NCI-H2171 treated with DMSO at 0.1 percent for 48 hours (cell line): ENCODE measurements at regions not wholly inside any gene's neighbourhood (a gene's known extent, or its start where the extent isn't known, plus 50 kb on each side); places are given as distances from the start of the nearest gene placed in this dataset.
"Not testable (repeated sequence)": the region's sequence is repeated elsewhere in the genome, so short reads cannot be mapped to it uniquely, and the experiment has no call there.

Experiments used
- DNase-seq: peaks from one replicate; lab custom pipeline; 2025; lab: John Stamatoyannopoulos, UW

- no peak for DNase-seq
These were observed 307.2 kb downstream of the HIVEP2 start for GRCh38 chr6:142637624-142638351.

DNA sequence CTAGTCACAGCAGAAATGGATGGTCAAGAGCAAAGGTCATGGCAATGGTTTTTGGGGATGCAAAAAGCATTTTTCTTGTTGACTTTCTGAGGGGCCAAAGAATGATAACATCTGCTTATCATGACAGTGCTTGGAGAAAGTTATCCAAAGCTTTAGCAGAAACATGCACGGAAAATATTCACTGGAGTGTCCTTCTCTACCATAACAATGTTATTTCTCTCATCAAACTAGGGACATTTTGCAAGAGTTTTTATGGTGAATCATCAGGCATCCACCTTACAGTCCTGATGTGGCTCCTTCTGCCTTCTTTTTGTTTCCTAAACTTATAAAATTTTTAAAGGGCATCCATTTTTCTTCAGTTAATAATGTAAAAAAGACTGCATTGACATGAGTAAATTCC, 302.3 kb downstream of the HIVEP2 start:
- no peak for DNase-seq

GRCh38 chr6:142644866-142645265, 300.1 kb downstream of the HIVEP2 start:
- no peak for DNase-seq

DNA sequence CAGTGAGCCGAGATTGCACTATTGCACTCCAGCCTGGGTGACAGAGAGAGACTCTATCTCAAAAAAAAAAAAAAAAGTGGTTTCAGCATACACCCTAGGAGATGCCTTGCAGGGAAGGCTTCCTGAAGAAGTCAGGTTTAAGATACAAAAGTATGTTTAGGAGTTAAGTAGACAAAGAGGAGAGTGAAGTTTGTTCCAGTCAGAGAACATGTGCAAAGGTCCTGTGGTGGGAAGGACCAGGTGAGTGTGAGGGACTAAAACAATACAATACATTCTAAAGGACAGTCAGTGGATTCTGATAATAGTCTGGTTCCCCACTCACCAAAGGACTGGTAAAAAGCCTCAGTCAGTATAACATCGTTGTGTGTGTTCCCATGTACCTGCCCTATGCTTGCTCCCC, 299.3 kb downstream of the HIVEP2 start:
- DNase-seq: no peak

DNA sequence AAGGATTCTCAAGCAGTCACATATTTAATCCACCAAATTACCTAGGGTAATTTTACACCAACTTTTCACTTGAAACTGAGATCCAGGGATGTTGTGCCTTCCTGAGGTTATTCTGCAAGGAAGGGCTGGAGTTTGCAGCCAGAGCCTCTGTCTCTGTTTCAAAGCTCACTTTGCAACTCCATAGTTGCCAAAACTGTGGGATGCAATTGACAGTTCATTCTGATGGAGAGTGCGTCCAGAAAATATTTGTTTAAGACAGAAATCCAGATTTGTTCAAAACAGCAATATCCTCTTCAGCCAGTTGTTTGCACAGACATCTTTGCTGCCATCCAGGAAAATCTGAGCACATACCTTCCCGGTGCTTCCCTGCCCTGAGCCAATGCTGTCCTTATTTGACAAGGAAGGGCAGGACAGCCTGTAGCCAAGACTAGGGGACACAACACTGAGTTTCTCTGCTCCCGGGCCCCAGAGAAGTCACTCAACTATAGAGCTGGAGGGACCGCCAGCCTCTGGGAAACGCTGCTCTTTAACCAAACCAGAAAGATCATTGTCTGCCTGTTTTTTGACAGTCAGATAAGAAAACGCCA, 297.4 kb downstream of the HIVEP2 start:
- DNase-seq: no peak

- no peak for DNase-seq
These were observed 296.9 kb downstream of the HIVEP2 start for GRCh38 chr6:142648036-142648451.

- DNase-seq: no peak
These were observed 296.4 kb downstream of the HIVEP2 start for GRCh38 chr6:142648526-142648925.

DNA sequence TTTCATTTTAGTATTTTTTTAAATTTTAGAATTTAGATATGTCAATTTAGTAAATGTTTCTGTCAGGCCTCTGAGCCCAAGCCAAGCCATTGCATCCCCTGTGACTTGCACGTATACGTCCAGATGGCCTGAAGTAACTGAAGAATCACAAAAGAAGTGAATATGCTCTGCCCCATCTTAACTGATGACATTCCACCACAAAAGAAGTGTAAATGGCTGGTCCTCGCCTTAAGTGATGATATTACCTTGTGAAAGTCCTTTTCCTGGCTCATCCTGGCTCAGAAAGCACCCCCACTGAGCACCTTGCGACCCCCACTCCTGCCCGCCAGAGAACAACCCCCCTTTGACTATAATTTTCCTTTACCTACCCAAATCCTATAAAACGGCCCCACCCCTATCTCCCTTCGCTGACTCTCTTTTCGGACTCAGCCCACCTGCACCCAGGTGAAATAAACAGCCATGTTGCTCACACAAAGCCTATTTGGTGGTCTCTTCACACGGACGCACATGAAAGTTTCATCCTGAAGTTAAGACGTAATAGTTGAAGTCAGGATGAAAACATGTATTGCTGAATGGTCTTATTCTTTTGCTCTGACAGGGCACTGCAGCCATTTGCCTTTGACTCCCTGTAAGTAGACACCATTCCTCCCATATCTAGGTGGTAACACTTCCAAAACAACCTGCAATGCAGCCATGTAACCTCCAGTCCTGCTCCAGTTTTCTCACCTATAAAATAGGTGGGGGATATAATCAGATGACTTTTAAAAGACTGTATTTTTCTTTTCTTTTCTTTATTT, 295.3 kb downstream of the HIVEP2 start:
- DNase-seq: not testable (repeated sequence)

GRCh38 chr6:142651384-142651783, 293.6 kb downstream of the HIVEP2 start:
- DNase-seq: no peak

DNA sequence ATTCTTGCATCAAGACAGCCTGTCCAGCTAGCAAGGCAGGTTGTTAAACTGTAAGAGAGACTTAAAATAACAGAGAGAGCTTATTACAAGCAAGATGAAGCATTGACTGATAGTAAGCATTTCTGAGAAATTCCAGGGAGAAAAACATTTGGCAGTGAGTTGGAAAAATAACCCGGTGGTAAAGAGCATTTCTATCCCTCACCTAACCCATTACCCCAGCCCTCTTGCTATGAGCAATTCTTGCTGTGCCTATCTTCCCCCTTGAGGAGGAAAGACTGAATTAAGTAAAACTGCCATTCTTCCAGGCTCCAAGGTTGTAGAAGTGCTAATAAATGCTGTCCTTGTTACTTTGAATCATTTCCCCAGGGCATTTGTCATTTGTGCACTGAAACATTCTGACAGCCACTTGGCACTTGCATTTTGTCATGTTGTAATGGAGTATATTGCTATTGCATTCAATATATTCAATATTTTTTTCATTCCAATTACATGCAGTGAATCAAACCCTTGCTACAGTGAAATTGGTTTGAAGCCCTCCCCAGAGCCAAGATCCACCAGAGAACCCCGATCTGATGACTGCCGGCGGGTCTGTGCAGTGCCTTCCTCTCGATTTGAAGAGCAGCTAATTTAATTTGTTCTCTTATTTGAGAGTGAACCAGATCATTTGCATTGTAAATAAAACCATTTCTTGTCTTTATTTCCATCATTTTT, 291.1 kb downstream of the HIVEP2 start:
- DNase-seq: no peak

DNA sequence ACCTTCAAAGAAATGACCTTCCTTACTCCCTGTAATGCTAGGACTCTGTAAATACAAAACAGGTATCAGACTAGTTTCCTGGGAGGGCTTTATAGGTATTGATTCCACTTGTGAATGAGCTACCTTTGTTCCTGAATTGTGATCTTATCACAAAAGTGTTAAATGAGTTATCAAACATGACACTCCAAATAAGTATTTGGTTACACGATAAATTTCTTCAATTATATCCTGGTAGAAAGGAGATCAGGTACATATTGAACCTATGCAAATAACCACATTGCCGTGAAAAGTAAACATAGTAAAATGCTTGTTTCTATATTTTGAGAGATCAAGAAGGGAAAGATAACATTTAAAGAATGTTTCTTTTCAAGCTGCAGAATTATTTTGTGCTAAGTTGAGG, 285.3 kb downstream of the HIVEP2 start:
- DNase-seq: no peak

- no peak for DNase-seq
These were observed 279.6 kb downstream of the HIVEP2 start for GRCh38 chr6:142665393-142665792.

- no peak for DNase-seq
These were observed 278.3 kb downstream of the HIVEP2 start for GRCh38 chr6:142666599-142667185.

DNA sequence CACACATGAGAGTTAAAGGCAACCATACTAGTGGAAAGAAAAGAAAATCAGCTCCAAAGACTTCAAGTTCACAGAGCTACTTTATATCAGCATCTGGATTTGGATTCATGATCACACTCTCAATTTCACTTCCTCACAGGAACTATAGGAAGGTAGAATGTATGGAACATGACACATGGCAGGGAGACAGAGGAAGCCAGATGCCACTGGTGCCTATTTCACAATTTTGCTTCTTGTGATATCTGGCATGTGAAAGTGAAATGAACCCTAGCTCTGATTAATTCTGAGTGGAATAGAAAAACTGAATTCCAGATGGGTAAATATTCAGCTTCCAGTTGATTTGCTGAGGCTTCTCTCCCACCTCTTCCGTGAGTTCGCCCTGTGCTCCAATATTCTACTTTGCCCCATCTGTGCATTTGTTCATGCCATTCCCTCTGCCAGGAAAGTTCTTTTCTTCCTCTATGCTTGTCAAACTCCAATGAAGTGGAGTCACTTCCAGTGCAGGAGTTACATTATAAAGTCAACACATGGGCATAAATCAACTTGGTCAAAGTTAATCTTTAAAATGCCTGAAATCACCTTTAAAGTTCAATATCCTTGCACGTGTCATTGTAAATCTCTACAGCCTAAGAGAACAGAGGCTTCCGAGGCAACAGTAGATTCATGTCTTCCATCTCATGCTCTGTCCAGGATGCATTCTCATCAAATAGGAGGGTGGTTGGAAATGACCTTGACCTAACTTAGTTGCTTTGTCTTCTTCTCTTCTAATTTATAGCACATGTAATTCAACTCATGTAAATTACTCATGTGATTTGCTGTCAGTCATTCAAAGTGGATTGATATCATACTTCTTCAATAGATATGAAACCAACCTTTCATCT, 275.3 kb downstream of the HIVEP2 start:
- DNase-seq: peak; percentile 52

- DNase-seq: no peak
These were observed 273.2 kb downstream of the HIVEP2 start for GRCh38 chr6:142671791-142672190.

- DNase-seq: no peak
These were observed 269.5 kb downstream of the HIVEP2 start for GRCh38 chr6:142675517-142675916.

GRCh38 chr6:142676027-142676443, 268.9 kb downstream of the HIVEP2 start:
- DNase-seq: no peak

DNA sequence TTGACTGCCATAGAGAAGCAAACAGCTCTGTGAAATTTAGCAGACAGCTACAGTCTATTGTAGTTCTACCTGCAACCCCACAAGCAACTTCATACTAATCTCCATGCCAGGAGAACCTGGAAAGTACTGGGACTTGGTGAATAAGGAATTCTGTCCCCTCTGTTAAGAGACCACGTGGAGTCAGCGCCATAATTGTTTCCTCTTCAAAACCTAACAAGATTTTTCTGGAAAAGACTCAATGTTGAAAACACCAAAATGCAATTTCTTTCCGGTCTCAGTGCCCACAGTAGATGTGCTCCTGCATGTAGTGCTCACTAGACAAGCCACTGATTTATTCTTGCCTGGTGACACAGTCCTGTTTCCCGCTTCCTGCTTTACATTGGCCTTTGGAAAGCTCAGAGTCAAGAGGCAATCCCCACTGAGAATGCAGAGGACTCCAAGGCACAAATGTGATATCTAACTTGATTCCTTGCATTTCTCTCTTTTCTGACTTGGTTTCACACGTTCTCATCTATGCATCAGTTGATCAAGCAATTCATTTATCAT, 268.3 kb downstream of the HIVEP2 start:
- DNase-seq: no peak

DNA sequence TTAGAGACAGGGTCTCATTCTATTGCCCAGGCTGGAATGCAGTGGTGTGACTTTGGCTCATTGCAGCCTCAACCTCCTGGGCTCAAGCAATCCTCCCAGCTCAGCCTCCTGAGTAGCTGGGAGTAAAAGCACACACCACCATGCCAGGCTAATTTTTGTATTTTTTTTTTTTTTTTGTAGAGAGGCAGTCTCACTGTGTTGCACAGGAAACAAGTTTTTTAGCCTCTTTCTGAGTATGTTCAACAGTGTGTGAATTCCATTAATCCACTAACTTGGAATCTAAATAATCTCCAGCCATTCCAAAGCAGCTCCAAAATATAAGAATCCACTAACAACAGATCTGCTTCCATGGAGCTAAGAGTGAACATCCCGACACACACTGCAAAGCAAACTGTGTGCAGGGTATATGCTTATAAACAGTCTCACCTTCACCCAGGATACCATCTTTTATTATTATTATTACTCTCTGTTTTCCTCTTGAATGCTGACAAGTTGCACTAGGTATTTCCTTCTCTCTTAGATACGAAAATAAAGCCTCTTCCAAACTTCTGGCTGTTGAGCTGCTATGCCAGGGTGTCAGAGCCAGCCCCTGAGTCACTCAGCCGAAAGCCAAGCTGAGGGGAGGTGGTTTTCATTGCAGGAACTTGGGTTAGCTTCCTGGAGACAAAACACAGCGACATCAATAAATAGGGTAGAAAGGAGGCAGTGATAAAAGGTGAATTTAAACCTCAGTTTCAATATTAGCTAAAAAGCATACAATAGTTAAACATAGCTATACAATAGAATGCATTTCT, 264.9 kb downstream of the HIVEP2 start:
- DNase-seq: no peak

DNA sequence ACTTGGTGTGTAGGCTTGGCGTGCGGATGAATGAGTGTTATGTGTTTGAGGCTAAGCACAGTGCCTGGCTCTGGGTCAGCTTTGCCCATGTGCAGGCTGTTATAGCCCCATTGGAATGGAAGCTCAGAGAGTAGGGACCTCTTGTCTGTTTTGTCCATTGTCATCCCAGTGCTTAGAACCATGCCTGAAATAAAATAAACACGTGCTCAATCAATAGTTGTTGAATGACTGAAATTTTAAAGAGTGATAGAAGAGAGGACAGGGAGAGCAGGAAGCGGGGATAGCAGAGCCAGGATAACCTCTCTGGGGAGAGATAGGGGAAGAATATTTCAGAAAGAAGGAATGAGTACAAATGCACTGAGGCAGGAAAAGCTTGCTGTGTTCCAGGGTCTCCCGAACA, 263.9 kb downstream of the HIVEP2 start:
- DNase-seq: no peak
